ENCODE measurements at regions not wholly inside any gene's neighbourhood (a gene's known extent, or its start where the extent isn't known, plus 50 kb on each side); places are given as distances from the start of the nearest gene placed in this dataset.

DNA sequence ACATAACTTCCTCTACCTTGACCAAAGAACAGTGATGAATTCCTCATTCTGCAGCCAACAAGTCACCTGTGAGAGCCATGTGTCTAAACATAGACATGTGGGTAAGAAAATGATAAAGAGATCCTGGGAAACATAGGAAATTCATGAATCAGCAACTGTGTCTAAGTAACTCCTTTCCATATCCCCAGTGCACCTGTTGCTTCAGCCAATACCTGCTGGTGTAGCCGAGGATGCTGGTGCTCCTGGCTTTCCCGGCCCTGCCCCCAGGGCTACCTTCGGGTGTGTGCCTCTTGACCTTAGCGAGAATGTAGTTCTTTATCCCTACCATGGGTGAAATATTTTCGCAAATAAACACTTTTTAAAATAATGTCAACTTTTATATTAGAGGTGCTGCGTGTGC, 114.1 kb downstream of the OR13A1 start:
- no peak for TF ChIP-seq CTCF (IDR thresholded peaks at IDR 0.05)
- TF ChIP-seq EZH2 (IDR thresholded peaks at IDR 0.05): no peak

Data from neural progenitor cell (in vitro differentiated cells).